KMS-11 (cell line): ENCODE measurements at regions not wholly inside any gene's neighbourhood (a gene's known extent, or its start where the extent isn't known, plus 50 kb on each side); places are given as distances from the start of the nearest gene placed in this dataset.

Experiments
- H2AFZ ChIP-seq: fragments of 200-600 bp; sonication (generic); 2 replicates; pipeline ENCODE4 v1.6.1; 2016; ENCODE audit warnings: antibody characterized with exemption, mixed run types, low read depth
- H3K27ac ChIP-seq: fragments of 200-600 bp; sonication (generic); 2 replicates; pipeline ENCODE4 v1.6.1; 2016; ENCODE audit warnings: mild to moderate bottlenecking, mixed run types
- H3K27me3 ChIP-seq: fragments of 200-600 bp; sonication (generic); 2 replicates; pipeline ENCODE4 v1.6.1; 2017; ENCODE audit warnings: mild to moderate bottlenecking, low read depth, mixed run types, moderate library complexity; ENCODE audit not compliant: insufficient read depth
- H3K36me3 ChIP-seq: fragments of 200-600 bp; sonication (generic); 2 replicates; pipeline ENCODE4 v1.6.1; 2017; ENCODE audit warnings: mild to moderate bottlenecking, mixed run types; ENCODE audit not compliant: insufficient read depth
- H3K4me1 ChIP-seq: fragments of 200-600 bp; sonication (generic); 2 replicates; pipeline ENCODE4 v1.6.1; 2016; ENCODE audit warnings: mild to moderate bottlenecking, low read depth, mixed run types; ENCODE audit not compliant: poor library complexity, severe bottlenecking
- H3K4me2 ChIP-seq: fragments of 200-600 bp; sonication (generic); 2 replicates; pipeline ENCODE4 v1.7.0; 2016; ENCODE audit warnings: mild to moderate bottlenecking, mixed run types
- H3K4me3 ChIP-seq: fragments of 200-600 bp; sonication (generic); IDR thresholded peaks from 2 replicates; pipeline ENCODE4 v1.6.1; 2017; ENCODE audit warnings: low read depth, low read length, mixed read lengths; ENCODE audit not compliant: insufficient read depth
- H3K79me2 ChIP-seq: fragments of 200-600 bp; sonication (generic); 2 replicates; pipeline ENCODE4 v1.6.1; 2016; ENCODE audit warnings: low read depth, mixed run types; ENCODE audit not compliant: insufficient read depth
- H3K9ac ChIP-seq: fragments of 200-600 bp; sonication (generic); 2 replicates; pipeline ENCODE4 v1.6.1; 2016; ENCODE audit warnings: mild to moderate bottlenecking, mixed run types
- H4K20me1 ChIP-seq: fragments of 200-600 bp; sonication (generic); 2 replicates; pipeline ENCODE4 v1.6.1; 2016; ENCODE audit warnings: mild to moderate bottlenecking, mixed run types; ENCODE audit not compliant: insufficient read depth
- CTCF ChIP-seq: fragments of 200-600 bp; sonication (generic); conservative IDR thresholded peaks from 2 replicates; pipeline ENCODE4 v1.6.1; 2017; ENCODE audit warnings: low read depth, mild to moderate bottlenecking, antibody characterized with exemption, low read length, moderate library complexity, mixed read lengths

GRCh38 chr12:33676866-33677265 lies 237.2 kb upstream of the SYT10 start:
- H3K4me2 ChIP-seq, result no peak overlapping the region
- no peak overlapping the region for H3K27ac ChIP-seq
- TF ChIP-seq CTCF, result no peak
- H4K20me1 ChIP-seq, result no peaks in the 10 kb centered on the region
- H3K79me2 ChIP-seq, result no peaks in the 10 kb centered on the region
- no peaks in the 10 kb centered on the region for H3K36me3 ChIP-seq
- no peaks in the 10 kb centered on the region for H3K27me3 ChIP-seq
- no peak overlapping the region for H3K4me3 ChIP-seq
- H2AFZ ChIP-seq, result no peak overlapping the region
- no peaks in the 10 kb centered on the region for H3K4me1 ChIP-seq
- no peak overlapping the region for H3K9ac ChIP-seq

GRCh38 chr12:33678221-33678964 lies 238.8 kb upstream of the SYT10 start:
- Histone ChIP-seq H3K4me2 (no peak overlapping the region), H2AFZ (no peak overlapping the region), H3K9ac (no peak overlapping the region), H3K27me3 (no peaks in the 10 kb centered on the region), H3K36me3 (no peaks in the 10 kb centered on the region), H3K79me2 (no peaks in the 10 kb centered on the region), H3K4me1 (no peaks in the 10 kb centered on the region), H3K27ac (no peak overlapping the region), H3K4me3 (no peak overlapping the region), H4K20me1 (no peaks in the 10 kb centered on the region)
- no peak for TF ChIP-seq CTCF

- Histone ChIP-seq H3K36me3 (no peaks in the 10 kb centered on the region), H3K4me3 (no peak overlapping the region), H3K9ac (no peak overlapping the region), H3K27me3 (no peaks in the 10 kb centered on the region), H3K79me2 (no peaks in the 10 kb centered on the region), H3K27ac (no peak overlapping the region), H3K4me2 (no peak overlapping the region), H2AFZ (no peak overlapping the region), H4K20me1 (no peaks in the 10 kb centered on the region), H3K4me1 (no peaks in the 10 kb centered on the region)
- TF ChIP-seq CTCF, result no peak
Observed at GRCh38 chr12:33690562-33690961, 250.9 kb upstream of the SYT10 start.

GRCh38 chr12:33703221-33703620 lies 263.6 kb upstream of the SYT10 start:
- TF ChIP-seq CTCF, result no peak
- H3K79me2 ChIP-seq, result no peaks in the 10 kb centered on the region
- H2AFZ ChIP-seq, result no peak overlapping the region
- H3K9ac ChIP-seq, result no peak overlapping the region
- H3K4me2 ChIP-seq, result no peak overlapping the region
- H4K20me1 ChIP-seq, result no peaks in the 10 kb centered on the region
- no peaks in the 10 kb centered on the region for H3K4me1 ChIP-seq
- H3K27ac ChIP-seq, result no peak overlapping the region
- no peaks in the 10 kb centered on the region for H3K27me3 ChIP-seq
- H3K36me3 ChIP-seq, result no peaks in the 10 kb centered on the region
- H3K4me3 ChIP-seq, result no peak overlapping the region
